HG02981 (cell line): ENCODE measurements at regions not wholly inside any gene's neighbourhood (a gene's known extent, or its start where the extent isn't known, plus 50 kb on each side); places are given as distances from the start of the nearest gene placed in this dataset.

ENCODE experiments used
- ATAC-seq: cut with Tn5 transposase; IDR thresholded peaks from one replicate; pipeline ENCODE4 v1.9.1; 2021; ENCODE audit warnings: mild to moderate bottlenecking, moderate library complexity; ENCODE audit not compliant: unreplicated experiment

DNA sequence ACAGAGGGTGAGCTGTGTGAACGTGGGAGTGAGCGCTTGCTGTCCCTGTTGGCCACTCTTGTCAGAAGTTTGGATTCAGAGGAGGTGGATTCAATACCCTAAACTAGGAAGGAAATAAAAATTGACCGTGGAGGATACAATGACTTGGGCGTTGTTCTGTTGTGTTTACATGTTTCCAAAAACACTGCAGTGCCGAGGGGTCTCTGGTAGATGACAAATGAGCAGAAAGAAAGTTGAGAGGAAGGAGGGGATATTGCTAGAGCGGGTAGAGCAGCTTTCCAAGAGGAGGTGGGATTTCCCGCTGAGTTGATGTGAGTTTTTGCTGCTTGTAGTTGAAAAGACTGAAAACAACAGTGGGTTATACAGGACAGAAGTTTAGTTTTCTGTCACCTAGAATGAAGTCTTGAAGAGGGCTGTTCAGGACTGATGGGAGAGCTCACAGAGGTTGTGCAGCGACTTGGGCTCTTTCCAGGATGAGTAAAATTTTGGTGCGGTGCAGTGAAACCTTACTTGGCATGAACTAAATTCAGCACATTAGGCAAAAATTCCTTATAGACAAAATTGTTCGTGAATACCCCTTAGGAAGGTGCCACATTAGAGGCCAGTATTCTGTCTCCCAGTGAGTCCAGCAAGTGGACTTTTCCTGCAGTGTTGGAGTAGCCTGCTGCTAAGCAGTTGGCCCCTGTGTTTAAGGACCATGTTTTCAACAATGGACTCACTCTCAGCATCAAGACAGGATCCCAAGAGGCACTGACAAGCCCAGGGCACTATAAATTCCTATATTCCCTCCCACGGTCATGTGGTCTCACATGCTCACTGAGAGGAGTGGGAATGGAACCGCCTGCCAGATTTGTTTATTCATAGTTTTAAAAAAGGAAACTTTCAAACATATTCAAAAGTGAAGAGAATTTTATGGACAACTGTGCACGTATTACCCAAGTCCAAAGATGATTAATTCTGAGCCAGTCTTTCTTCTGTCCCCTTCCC is 435.0 kb upstream of the C2CD4B start:
- ATAC-seq = no peak

DNA sequence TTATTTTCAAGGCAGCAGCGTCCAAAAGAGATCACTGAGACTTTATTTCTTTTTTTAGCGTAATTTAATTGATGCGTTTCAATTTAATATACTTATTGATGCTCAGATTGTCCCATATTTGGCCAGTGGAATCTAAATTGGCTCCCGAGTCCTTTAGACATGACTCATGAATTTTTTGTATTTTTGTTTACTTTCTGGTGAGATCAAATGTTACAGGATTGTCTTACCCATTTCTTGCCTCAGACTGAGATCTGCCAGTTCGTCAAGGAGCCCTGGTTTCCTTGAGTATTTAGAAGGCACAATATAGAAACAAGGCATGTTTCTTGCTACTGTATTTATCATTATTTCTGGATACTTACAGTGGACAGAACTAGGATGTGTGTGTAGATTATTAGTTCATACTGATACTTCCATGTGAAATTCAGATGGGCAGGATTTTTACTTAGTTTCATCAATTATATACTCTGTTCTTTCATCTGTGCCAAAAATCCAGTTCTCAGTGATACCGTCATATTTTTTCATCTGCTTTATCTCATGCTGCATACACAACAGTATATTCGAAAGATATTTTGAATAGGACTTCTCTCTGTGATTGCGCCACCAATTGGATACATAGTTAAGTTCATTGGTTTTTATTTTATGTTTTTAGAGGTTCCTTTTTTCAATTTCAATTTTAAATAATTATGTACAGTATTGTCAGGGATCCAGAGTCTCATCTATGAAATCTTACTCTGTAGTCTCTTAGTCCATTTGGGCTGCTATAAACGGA is 436.9 kb upstream of the C2CD4B start:
- no peak for ATAC-seq

DNA sequence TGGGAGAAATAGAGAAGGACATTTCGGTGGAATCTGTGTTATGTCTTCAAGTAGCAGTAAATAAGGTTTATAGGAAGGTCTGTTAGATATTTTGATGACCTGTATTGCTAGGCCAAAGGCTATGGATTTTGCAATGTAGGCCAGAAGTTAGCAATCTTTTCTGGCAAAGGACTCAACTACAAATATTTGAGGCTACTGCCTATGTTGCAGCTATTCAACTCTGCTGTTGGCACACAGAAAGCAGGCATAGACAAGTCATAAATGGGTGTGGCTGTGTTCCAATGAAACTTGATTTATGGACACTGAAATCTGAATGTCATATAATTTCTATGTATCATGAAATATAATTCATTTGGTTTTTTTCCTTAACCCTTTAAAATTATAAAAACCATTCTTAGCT is 438.7 kb upstream of the C2CD4B start:
- ATAC-seq = no peak

DNA sequence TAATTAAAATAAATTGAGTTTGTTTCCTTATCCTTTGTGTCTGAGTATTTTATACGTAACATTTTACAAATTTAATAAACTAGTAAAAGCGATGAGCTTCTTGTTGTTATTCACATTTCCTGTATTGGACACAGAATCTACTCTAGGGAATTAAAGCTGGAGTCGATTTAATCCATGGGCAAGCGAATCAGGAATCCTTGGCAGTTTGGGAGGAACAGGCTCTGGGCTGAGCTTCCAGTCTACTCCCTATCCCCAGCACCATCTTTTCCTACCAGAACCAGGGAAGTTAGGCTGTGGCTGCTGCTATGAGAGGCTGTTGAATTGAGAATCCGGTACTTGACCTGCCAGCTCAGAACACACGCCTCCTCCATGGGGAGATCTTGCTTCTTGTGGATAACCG is 437.3 kb upstream of the TPM1 start:
- no peak for ATAC-seq

DNA sequence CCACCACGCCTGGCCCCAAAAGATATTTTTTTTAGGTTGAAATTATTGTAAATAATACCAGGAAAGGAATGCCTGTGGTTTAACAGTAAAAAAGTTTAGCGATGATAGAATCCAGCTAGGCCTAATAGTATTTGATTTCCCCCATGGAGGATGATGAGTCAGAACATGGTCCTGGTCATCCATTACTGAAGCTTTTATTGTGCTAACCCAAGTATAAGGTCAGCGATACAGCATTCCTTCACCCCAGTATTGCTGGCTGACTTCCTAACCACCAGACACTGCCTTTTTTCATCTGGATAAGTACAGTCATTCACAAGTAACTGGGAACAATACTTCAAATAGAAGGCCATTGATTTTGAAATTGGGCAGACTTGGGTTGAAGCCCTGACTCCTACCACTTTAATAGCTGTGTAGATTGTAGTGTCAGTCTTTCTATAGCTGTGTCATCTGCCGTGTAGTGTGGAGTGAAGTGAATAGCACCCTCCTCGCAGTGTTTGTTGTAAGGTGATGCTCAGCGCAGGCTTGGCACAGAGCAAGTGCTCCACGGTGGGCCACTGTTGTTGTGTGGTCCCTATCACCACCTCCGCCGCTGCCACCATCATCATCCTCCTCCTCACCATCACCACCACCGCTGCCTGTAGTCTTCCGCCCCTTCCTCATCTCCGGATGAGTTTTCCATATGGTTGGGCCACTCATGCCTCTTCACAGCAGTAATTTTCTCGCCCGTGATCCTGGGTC is 436.0 kb upstream of the TPM1 start:
- no peak for ATAC-seq

DNA sequence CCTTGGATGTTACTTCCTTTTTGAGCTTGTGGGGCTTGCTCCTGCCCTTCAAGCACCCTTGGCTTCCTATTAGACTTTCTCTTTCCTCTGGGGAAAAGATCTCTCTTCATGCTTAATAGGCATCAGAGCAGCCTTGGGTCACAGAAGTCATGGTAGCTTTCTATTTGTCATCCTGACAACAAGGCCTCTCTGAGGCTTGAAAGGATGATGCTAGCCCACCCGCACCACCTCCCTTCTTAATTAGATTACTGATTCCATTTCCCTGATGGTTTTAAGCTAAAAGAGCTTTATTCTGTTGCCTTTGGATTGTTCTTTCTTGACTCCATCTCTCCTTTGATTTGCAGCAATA is 435.5 kb upstream of the TPM1 start:
- no peak for ATAC-seq

DNA sequence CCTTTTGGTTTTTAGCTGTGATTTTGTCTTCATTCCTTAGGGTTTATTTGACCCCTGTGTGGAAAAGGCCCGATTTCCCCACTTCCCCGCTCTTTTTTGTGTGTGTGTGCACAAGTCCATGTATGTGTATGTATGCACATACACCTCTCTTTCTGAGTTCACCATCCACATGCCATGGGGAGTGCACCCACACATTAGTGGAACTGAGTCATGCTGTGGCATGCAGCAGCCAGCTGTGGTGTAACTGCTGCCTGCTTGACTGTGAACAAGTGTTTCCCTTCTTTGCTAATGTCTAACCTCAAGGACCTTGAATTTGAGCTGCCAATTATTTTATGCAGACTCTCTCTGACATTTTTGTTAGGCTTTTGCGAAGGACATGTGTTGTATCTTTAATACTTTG is 434.9 kb upstream of the TPM1 start:
- no peak for ATAC-seq

DNA sequence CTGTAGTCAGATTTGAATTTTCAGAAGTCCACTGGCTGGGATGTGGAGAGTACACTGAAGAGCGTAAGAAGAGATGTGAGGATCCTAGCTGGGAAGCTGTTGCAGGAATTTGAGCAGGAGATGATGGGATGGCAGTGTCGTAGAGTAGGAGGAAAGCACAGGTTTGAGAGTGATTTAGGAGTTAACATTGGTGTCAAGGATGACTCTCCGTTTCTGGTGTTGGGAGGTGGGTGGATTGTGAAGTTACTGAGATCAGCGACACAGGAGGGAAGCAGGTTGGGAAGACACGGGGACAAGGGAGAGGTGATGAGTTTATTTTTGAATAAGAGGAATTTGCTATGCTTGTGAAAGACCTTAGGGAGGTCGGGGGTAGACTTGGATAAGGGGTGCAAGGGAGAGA is 434.2 kb upstream of the TPM1 start:
- no peak for ATAC-seq

DNA sequence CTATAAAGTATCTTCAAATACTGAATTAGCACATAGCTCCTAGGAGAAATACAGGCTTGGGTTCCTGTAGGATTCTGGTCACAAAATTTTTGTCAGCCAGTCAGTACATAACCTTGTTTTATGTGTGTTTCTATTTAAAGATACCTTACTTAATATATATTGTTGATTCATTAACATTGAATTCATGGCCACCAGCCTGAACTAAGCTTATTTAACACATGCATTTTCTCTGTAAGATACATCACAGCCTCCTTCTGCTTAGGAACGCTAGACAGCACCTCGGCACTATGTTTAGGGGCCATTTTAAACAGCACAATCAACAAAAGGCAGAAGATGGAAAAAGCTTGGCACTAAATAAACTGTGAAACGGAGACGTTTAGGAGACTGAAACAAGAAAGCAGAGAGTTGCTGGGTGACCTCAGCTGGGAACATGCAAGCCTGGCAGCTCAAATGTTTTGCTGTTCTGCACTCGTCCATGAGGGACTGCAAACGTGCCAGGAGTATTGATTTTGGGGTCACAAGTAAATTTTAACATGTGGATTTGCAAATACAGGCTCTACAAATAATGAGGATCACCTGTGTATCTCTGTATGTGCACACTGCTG is 432.2 kb upstream of the TPM1 start:
- ATAC-seq = no peak

DNA sequence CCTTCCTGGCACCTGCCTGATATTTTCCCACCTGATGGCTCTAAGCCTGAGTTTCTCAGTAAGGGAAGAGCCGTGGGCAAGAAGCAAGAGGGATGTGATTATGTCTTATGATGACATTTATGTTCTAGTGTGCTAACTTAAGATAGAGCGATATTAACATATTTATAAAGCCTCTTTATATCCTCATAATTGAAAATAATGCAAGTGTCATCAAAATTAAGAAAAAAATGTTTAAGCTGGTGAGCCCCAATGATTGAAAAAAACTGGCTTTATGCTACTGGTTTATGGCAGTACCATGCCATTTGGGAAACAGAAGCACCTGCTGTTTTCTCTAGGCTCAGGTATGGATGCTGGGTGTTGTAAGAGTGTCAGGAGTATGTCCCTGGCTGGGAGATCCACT is 431.5 kb upstream of the TPM1 start:
- ATAC-seq = no peak

DNA sequence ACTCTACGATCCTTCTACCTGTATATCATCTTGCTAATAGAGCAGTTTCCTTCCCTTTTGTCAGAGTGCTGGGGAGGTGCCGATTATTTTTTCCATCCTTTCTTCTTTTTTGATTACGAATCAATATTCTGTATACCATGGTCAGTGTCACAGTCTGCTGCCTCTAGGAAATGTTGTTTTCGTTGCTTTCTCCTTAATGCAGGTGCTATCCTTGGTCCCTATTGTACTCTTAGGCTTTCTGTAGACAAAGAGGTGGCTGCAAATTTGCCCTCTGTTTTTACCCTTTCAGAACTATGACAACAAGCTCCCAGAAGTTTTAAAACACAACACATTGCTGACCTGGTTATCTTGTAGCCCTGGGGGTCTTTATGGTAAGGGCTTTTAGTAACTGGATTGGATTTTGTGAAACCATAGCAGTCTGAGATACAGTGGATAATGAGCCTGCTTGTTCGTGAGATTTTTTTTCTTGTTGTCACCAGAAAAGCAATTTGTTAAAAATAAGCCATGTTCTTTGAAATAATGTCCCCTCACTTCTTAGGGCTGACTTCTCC is 430.3 kb upstream of the TPM1 start:
- ATAC-seq = no peak

DNA sequence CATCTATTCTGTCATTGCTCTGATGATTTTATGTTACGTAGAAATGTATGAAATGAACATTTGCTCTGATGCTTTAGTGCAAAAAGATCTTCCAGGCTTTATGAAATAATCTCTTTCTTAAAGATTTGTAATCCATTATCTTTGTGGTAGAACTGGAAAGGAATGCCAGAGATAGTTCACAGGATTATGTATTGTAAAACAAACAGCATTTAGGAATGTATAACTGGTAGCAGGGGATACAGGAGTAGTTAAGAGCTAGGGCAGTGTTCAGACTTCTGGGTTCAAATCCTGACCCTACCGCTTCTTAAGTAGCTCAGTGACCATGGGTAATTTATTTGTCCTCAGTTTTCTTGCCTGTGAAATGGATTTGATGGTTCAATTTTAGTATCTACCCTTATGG is 429.8 kb upstream of the TPM1 start:
- no peak for ATAC-seq

DNA sequence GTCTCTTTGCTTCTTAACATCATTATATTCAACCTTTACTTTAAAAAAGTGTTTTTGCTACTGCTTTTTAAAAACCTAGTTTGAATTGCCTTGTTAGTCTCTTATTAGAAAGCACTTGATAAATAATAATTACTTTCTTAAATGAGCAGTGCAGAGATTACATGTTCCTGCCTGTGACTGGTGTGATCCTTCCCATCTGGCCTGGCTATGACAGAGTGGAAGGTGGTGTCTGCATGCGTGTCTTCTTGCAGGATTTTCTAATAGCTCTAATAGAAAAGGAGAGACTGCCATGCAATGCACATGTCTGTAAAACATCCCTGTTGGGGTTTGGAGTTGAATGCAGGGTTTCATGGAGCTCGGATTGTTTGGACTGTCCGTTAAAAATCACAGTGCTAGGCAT is 425.8 kb upstream of the TPM1 start:
- ATAC-seq = no peak

DNA sequence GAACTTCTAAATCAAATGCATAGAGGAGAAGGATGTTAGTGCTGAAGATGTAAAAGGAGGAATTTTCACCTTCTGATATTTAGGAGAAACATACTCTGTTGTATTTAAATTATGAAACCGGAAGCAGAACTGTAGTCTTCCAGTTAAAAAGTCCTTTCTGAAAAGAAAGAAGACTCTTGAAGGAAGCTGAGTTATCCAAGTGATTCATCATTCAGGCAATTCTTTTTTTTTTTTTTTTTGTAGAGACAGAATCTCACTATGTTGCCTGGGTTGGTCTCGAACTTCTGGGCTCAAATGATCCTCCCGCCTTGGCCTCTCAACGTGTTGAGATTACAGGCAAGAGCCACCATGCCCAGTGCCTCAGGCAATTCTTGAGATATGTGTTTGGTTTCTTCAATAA is 424.8 kb upstream of the TPM1 start:
- no peak for ATAC-seq

DNA sequence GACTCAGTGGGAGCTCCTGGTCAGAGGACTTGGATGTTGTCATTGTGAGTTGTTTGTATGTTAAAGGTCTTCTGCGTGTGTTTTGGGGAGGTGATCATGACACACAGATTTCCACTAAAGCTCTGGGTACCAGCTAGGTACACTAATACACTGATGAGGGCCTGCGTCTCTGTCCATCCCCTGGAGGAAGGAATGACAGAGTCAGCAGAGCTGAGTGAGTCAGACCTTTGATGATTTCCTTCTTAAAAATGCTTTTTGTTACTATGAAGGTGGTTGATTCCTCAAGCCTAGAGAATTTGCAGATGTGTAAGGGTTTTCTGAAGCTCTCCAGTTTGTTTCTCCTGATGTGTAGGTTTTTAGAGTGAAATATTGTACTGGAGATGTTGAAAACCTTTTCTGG is 424.1 kb upstream of the TPM1 start:
- no peak for ATAC-seq

DNA sequence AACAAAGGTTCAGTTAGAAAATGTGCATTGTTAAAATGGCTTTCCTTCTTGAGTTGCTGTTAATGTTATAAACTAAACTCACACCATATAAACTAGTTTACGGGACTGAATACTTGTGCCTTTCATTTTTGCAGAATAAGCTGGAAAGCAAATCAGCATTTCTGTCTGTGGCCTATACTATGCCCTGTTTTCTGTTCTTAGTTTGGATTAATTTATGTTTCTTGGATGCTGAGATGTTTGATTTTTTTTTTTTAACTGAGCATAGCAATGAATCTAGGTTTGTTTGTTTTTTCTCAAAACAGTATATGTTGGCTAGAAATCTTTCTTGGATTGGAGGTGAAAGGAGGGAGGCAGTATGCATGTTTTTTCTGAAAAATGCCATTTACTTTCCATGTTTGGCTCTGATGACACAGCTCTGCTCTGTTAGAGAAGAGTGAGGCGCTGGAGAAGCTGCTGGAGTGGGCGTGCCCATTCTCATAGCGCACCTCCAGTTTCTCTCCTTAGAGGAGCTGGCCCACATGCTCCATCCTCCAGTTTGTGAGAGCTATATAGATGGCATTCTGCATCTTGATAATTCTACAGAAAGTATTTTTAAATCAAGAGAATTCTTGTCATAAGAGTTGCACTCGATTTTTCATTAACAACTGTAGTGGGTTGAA is 423.6 kb upstream of the TPM1 start:
- no peak for ATAC-seq

DNA sequence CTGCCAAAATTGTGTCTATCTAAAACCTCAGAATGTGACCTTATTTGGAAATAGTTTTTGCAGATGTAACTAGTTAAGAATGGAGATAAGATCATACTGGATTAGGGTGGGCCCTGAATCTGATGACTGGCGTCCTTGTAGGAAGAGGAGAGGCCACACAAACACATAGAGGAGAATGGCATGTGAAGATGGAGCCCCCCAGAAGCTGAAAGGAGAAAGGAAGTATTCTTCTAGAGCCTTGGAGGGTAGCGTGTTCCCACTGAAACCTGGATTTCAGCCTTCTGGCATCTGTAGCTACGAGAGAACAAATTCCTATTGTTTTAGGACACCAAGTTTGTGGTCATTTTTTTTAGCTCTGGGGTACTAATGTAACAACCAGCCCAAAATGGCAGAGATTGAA is 423.0 kb upstream of the TPM1 start:
- no peak for ATAC-seq

DNA sequence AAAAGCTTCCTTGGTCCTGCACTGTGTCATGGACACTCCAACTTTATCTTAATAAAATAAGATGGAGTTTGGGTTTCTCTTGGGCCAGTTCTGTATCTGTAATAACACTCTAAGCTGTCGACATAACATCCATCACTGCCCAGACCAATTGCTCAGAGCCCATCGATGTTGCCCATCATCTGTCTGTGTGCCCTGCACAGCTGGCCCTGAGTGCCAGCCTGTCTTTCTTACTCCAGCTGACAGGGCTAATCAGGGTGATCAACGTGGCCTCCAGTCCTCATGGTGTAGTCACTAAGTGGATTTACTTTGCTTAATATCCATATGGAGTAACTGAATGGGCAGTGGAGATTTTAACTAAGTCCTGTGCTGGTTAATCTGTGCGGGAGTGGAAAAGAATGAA is 419.8 kb upstream of the TPM1 start:
- no peak for ATAC-seq

DNA sequence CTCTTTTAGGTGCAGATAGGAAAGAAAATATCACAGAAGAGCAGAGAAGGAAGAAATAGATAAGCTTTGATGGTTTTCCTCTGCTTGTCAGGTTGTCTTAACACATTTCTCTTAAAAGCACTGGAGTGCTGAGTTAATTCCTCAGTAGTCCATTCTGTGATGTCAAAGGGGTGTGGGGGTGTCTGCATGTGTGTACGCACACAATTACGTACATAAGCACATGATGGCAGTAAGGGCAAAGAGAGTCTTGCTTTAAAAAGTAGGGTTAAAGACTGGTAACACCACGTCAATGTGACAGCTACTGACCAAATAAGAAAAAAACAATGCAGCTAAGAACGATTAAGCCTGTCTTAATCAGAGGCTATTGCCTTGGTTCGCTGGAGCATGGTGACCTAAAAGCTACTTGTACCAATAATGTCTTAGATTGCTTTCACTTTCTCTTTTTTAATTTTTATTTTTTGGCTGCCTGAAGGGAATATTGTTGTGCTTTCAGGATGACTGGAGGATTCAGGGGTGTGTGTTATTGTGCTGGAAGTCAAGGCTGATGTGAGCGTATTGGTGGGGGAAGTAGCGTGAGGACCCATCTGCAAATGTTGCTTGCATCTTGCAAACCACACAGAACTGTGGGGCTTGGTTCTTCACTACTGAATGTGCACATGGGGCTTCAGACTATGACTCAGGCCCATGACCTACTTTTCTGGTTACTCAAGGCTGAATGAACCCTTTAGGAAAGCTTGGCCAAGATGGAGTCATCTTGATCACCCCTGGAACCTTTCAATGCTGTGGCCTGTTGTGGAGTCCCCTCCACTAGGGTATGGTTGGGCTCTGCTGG is 417.8 kb upstream of the TPM1 start:
- peak; percentile 66 for ATAC-seq
